ENCODE measurements at regions not wholly inside any gene's neighbourhood (a gene's known extent, or its start where the extent isn't known, plus 50 kb on each side); places are given as distances from the start of the nearest gene placed in this dataset.

DNA sequence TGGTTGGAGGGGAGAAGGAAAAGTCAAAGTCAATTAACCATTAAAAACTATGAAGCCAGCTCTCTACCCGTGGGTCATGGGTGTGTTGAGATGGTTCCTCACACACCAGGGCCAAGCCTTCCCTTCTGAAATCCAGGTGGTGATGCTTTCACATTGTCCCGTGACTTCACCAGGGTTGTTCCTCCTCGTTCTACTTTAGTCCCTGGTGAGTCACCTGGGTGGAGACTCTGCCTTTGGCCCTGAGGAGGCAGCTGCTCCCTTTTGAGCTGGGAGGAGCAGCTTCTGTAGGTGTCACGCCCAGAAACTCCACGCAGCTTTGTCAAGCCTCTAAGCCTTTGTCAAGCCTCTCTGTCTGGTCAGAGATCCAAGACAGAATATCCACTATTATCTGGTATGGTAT is 348.3 kb downstream of the BMP4 start:
- no peak overlapping the region for H3K27ac ChIP-seq (ENCODE audit: low read depth, low read length)
- H3K79me2 ChIP-seq (ENCODE audit: insufficient read depth, low read length) = no peaks in the 10 kb centered on the region
- TF ChIP-seq, protein P1, sequence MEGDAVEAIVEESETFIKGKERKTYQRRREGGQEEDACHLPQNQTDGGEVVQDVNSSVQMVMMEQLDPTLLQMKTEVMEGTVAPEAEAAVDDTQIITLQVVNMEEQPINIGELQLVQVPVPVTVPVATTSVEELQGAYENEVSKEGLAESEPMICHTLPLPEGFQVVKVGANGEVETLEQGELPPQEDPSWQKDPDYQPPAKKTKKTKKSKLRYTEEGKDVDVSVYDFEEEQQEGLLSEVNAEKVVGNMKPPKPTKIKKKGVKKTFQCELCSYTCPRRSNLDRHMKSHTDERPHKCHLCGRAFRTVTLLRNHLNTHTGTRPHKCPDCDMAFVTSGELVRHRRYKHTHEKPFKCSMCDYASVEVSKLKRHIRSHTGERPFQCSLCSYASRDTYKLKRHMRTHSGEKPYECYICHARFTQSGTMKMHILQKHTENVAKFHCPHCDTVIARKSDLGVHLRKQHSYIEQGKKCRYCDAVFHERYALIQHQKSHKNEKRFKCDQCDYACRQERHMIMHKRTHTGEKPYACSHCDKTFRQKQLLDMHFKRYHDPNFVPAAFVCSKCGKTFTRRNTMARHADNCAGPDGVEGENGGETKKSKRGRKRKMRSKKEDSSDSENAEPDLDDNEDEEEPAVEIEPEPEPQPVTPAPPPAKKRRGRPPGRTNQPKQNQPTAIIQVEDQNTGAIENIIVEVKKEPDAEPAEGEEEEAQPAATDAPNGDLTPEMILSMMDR (IDR thresholded peaks at IDR 0.05; ENCODE audit: insufficient read depth, low read length, poor library complexity, severe bottlenecking) = no peak
- TF ChIP-seq EZH2phosphoT487 (conservative IDR thresholded peaks at IDR 0.05; ENCODE audit: low read length) = no peak
- H3K27me3 ChIP-seq (ENCODE audit: low read length) = no peaks in the 10 kb centered on the region
- H3K9me3 ChIP-seq (ENCODE audit: insufficient read depth, low read length) = no peaks in the 10 kb centered on the region
- H3K36me3 ChIP-seq (ENCODE audit: low read length) = no peaks in the 10 kb centered on the region
- no peaks in the 10 kb centered on the region for H3K9me2 ChIP-seq (replicated peaks; ENCODE audit: insufficient read depth, low read length)
- H3F3A ChIP-seq (ENCODE audit: insufficient read depth) = peaks cover 4% of the 10 kb centered on the region; the same call in 1 of the 2 replicates
- no peak overlapping the region for H2AFZ ChIP-seq (ENCODE audit: low read depth, low read length, severe bottlenecking)
- no peak overlapping the region for H3K4me3 ChIP-seq (ENCODE audit: insufficient read depth, low read length, poor library complexity, severe bottlenecking)
- no peaks in the 10 kb centered on the region for H4K20me1 ChIP-seq (ENCODE audit: low read depth, low read length)
- H3K4me2 ChIP-seq (ENCODE audit: low read depth, low read length, poor library complexity, severe bottlenecking) = no peak overlapping the region
- no peak overlapping the region for H3K9ac ChIP-seq (ENCODE audit: low read length)

DNA sequence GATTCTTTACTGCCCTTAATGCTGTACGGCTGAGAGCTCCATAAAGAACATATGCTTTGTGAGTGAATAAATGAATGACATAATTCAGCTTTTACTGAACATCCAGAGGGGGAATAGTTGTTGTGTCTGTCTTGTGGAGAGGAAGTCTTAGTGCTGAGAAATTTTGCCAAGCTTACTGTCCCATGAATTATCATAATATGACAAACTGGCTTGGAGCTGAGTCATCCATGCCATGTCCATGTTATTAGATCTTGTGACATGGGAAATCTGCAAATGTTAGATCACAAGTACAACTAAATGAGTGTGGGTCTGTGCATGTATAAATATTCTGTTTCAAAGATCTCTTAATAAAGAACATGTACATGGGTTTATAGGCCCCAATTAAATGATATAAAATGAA is 350.4 kb downstream of the BMP4 start:
- Histone ChIP-seq H3K79me2 (ENCODE audit: insufficient read depth, low read length) (no peaks in the 10 kb centered on the region), H3K9ac (ENCODE audit: low read length) (no peak overlapping the region), H3K27ac (ENCODE audit: low read depth, low read length) (no peak overlapping the region), H3K4me2 (ENCODE audit: low read depth, low read length, poor library complexity, severe bottlenecking) (no peak overlapping the region), H3K36me3 (ENCODE audit: low read length) (no peaks in the 10 kb centered on the region), H2AFZ (ENCODE audit: low read depth, low read length, severe bottlenecking) (no peak overlapping the region), H3K27me3 (ENCODE audit: low read length) (no peaks in the 10 kb centered on the region), H3K9me2 (replicated peaks; ENCODE audit: insufficient read depth, low read length) (no peaks in the 10 kb centered on the region), H3K4me3 (ENCODE audit: insufficient read depth, low read length, poor library complexity, severe bottlenecking) (no peak overlapping the region), H3K9me3 (ENCODE audit: insufficient read depth, low read length) (no peaks in the 10 kb centered on the region), H4K20me1 (ENCODE audit: low read depth, low read length) (no peaks in the 10 kb centered on the region), H3F3A (ENCODE audit: insufficient read depth) (no peaks in the 10 kb centered on the region)
- TF ChIP-seq, protein P1 (IDR thresholded peaks at IDR 0.05; ENCODE audit: insufficient read depth, low read length, poor library complexity, severe bottlenecking) = no peak
- TF ChIP-seq EZH2phosphoT487 (conservative IDR thresholded peaks at IDR 0.05; ENCODE audit: low read length) = no peak

DNA sequence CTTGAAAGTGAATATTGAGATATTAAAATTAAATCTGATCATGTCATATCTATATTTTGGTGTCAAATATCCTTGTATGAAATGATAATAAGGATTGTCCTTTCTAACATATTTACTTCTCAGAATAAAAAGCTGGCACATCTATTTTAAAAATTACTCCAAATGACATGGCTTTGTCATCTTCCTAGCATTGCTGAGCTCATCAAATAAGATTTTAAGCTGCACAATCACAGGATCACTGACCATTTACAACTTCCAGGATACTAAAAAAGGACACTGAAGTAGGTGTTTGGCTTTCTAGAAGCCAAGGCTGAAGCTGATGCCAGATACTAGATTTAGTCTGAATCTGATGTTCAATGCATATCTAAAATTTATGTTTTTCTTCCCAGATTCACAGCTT is 351.1 kb downstream of the BMP4 start:
- Histone ChIP-seq H2AFZ (ENCODE audit: low read depth, low read length, severe bottlenecking) (no peak overlapping the region), H3K4me2 (ENCODE audit: low read depth, low read length, poor library complexity, severe bottlenecking) (no peak overlapping the region), H4K20me1 (ENCODE audit: low read depth, low read length) (no peaks in the 10 kb centered on the region), H3K36me3 (ENCODE audit: low read length) (no peaks in the 10 kb centered on the region), H3K9me2 (replicated peaks; ENCODE audit: insufficient read depth, low read length) (no peaks in the 10 kb centered on the region), H3K27me3 (ENCODE audit: low read length) (no peaks in the 10 kb centered on the region), H3F3A (ENCODE audit: insufficient read depth) (no peaks in the 10 kb centered on the region), H3K9ac (ENCODE audit: low read length) (no peak overlapping the region), H3K79me2 (ENCODE audit: insufficient read depth, low read length) (no peaks in the 10 kb centered on the region), H3K4me3 (ENCODE audit: insufficient read depth, low read length, poor library complexity, severe bottlenecking) (no peak overlapping the region), H3K27ac (ENCODE audit: low read depth, low read length) (no peak overlapping the region), H3K9me3 (ENCODE audit: insufficient read depth, low read length) (no peaks in the 10 kb centered on the region)
- TF ChIP-seq, protein P1 (IDR thresholded peaks at IDR 0.05; ENCODE audit: insufficient read depth, low read length, poor library complexity, severe bottlenecking) = no peak
- no peak for TF ChIP-seq EZH2phosphoT487 (conservative IDR thresholded peaks at IDR 0.05; ENCODE audit: low read length)

All from SU-DHL-6 (cell line).